SH-SY5Y (cell line): ENCODE measurements at regions not wholly inside any gene's neighbourhood (a gene's known extent, or its start where the extent isn't known, plus 50 kb on each side); places are given as distances from the start of the nearest gene placed in this dataset.

Experiments
- GATA2 ChIP-seq: IDR thresholded peaks from 2 replicates; pipeline ENCODE4 v1.6.1; 2011; ENCODE audit warnings: mild to moderate bottlenecking, low read depth, low read length
- GATA3 ChIP-seq: IDR thresholded peaks from 2 replicates; pipeline ENCODE4 v1.6.1; 2011; ENCODE audit warnings: low read depth, mild to moderate bottlenecking, low read length, moderate library complexity

DNA sequence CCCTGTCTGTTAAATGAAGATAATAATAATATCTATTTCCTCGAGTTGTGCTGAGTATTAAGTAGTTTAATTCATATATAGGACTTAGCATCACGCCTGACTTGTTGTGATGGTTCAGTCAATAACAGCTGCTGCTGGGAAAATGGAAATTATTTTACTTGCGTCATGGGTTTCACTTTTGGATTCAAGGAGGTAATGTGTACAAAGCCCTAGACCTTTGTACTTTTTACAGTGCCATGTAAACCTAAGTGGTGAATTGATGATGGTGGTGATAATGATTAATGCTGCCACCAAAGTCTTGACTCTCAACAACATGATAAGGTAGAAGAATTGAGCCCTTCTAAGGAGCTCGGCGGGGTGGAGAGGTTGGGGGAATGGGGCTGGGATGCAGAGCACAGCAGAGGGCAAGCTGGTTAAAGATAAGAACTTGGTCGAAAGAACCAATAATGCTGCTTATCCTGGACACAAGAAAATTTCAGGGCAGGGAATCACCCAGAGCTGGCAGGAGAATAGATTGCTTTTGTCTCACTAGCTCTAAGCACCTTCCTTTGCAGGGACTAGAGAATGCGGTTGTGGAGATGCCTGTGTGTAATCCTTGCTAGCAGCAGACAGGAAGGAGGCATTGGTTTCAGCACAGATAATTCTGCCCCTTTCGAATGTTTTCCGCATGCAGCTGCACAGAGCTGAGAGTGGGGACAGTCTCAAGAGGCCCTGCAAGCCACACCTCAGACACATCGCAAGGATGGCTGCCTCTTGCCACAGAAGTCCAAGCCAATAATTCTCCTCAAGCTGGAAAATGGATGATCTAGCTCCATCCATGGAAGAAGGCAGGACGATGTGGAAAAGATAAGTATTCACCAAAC lies 187.1 kb downstream of the TMEM114 start:
- no peak for TF ChIP-seq GATA3
- TF ChIP-seq GATA2 = no peak
